ENCODE measurements at regions not wholly inside any gene's neighbourhood (a gene's known extent, or its start where the extent isn't known, plus 50 kb on each side); places are given as distances from the start of the nearest gene placed in this dataset.

- H3K27me3 ChIP-seq: no peaks in the 10 kb centered on the region
- no peak overlapping the region for H3K4me3 ChIP-seq
- H3K27ac ChIP-seq: no peak overlapping the region
- peaks cover 0 to 12% (median 0%) of the 10 kb centered on the region in 12 donors for H3K9me3 ChIP-seq
- WGBS, 4 donors: 83 to 89% (median 88%) methylated on average over 8 of the region's 8 CpGs
- TF ChIP-seq CTCF (IDR thresholded peaks at IDR 0.05) (no peak), POLR2A (IDR thresholded peaks at IDR 0.05) (no peak)
- intact Hi-C loops (cut with DNase I): no loop called here
- DNase-seq: no peak
- H3K4me1 ChIP-seq: no peaks in the 10 kb centered on the region
- no peaks in the 10 kb centered on the region for H3K36me3 ChIP-seq
- no peak for ATAC-seq
Measured at GRCh38 chr12:125263385-125263784, 198.2 kb downstream of the AACS start.

GRCh38 chr12:125267114-125267513, 201.9 kb downstream of the AACS start:
- Histone ChIP-seq H3K4me3 (no peak overlapping the region), H3K27me3 (peaks cover 0 to 3% (median 0%) of the 10 kb centered on the region in 9 donors), H3K36me3 (no peaks in the 10 kb centered on the region), H3K9me3 (peaks cover 0 to 12% (median 0%) of the 10 kb centered on the region in 12 donors), H3K27ac (no peak overlapping the region), H3K4me1 (no peaks in the 10 kb centered on the region)
- no peak for DNase-seq
- intact Hi-C loops (cut with DNase I): no loop called here
- TF ChIP-seq POLR2A (IDR thresholded peaks at IDR 0.05): no peak
- TF ChIP-seq CTCF (IDR thresholded peaks at IDR 0.05): no peak
- WGBS, 4 donors: 57 to 70% (median 62%) methylated on average over 5 of the region's 5 CpGs
- no peak for ATAC-seq

GRCh38 chr12:125269276-125269675, 204.0 kb downstream of the AACS start:
- no peaks in the 10 kb centered on the region for H3K36me3 ChIP-seq
- ATAC-seq (no peak), DNase-seq (no peak)
- H3K4me1 ChIP-seq: no peaks in the 10 kb centered on the region
- no peak overlapping the region for H3K27ac ChIP-seq
- no peak for TF ChIP-seq POLR2A (IDR thresholded peaks at IDR 0.05)
- no peak for TF ChIP-seq CTCF (IDR thresholded peaks at IDR 0.05)
- H3K4me3 ChIP-seq: no peak overlapping the region
- 63 to 73% (median 69%) methylated on average over 5 of the region's 5 CpGs for WGBS, 4 donors
- intact Hi-C loops (cut with DNase I): no loop called here
- peaks cover 0 to 3% (median 0%) of the 10 kb centered on the region in 9 donors for H3K27me3 ChIP-seq
- H3K9me3 ChIP-seq: peaks cover 0 to 5% (median 0%) of the 10 kb centered on the region in 12 donors

GRCh38 chr12:125271892-125272291, 206.7 kb downstream of the AACS start:
- Histone ChIP-seq H3K27ac (no peak overlapping the region), H3K27me3 (peaks cover 0 to 6% (median 0%) of the 10 kb centered on the region in 9 donors), H3K4me3 (no peak overlapping the region), H3K9me3 (no peaks in the 10 kb centered on the region), H3K36me3 (no peaks in the 10 kb centered on the region), H3K4me1 (no peaks in the 10 kb centered on the region)
- no peak for DNase-seq
- 44 to 47% (median 45%) methylated on average over 4 of the region's 4 CpGs for WGBS, 4 donors
- no peak for ATAC-seq
- TF ChIP-seq POLR2A (IDR thresholded peaks at IDR 0.05) (no peak), CTCF (IDR thresholded peaks at IDR 0.05) (no peak)
- intact Hi-C loops (cut with DNase I): no loop called here

Measured in heart left ventricle (tissue), 16 donors.